Dendritic cell treated with granulocyte-macrophage colony-stimulating factor and Interleukin-4, amounts not matched to agents 40 ng/mL and 50 ng/mL, for 4 days (primary cell): ENCODE measurements at regions not wholly inside any gene's neighbourhood (a gene's known extent, or its start where the extent isn't known, plus 50 kb on each side); places are given as distances from the start of the nearest gene placed in this dataset.
A peak's percentile ranks its signal among the peaks of the same experiment; 100 is the strongest.

ENCODE experiments used
- H3K27ac Mint-ChIP-seq: one replicate; pipeline ENCODE4 v1.8.0; 2022; ENCODE audit warnings: mild to moderate bottlenecking, mixed read lengths
- H3K27me3 Mint-ChIP-seq: one replicate; pipeline ENCODE4 v1.8.0; 2022; ENCODE audit warnings: mild to moderate bottlenecking, mixed read lengths
- H3K36me3 Mint-ChIP-seq: one replicate; pipeline ENCODE4 v1.8.0; 2022; ENCODE audit warnings: low read depth, mixed read lengths
- H3K4me1 Mint-ChIP-seq: one replicate; pipeline ENCODE4 v1.8.0; 2022; ENCODE audit warnings: low read depth, mixed read lengths
- H3K4me3 Mint-ChIP-seq: one replicate; pipeline ENCODE4 v1.8.0; 2022; ENCODE audit warnings: mild to moderate bottlenecking, moderate library complexity, mixed read lengths
- H3K9me3 Mint-ChIP-seq: one replicate; pipeline ENCODE4 v1.8.0; 2022; ENCODE audit warnings: mixed read lengths
- intact Hi-C: fragments of 100-400 bp; cut with micrococcal nuclease; formaldehyde crosslinking; loops from one replicate; pipeline ENCODE4 v1.15.0; 2022

DNA sequence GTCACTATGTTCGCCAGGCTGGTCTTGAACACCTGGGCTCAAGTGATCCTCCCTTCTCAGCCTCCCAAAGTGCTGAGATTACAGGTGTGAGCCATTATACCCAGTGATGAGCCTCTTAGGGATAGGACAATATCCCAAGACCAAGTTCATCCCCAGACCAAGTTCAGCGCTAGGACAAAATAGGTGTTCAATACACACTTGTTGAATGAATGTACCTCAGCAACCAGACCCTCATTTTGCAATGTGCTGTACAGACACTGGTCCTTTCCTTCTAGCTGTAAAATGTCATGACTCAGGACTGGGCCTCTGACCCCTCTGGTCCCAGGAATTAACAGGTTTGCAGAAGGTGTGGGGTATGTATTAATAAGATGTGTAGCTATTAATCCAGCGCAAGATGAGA, 246.0 kb downstream of the TSHZ3 start:
- no peaks in the 10 kb centered on the region for H3K36me3 Mint-ChIP-seq
- no peak overlapping the region for H3K27ac Mint-ChIP-seq
- no peak overlapping the region for H3K4me3 Mint-ChIP-seq
- H3K27me3 Mint-ChIP-seq = peaks cover 8% of the 10 kb centered on the region
- intact Hi-C loops = no loop called here
- H3K4me1 Mint-ChIP-seq = peaks cover 34% of the 10 kb centered on the region
- H3K9me3 Mint-ChIP-seq = no peaks in the 10 kb centered on the region

DNA sequence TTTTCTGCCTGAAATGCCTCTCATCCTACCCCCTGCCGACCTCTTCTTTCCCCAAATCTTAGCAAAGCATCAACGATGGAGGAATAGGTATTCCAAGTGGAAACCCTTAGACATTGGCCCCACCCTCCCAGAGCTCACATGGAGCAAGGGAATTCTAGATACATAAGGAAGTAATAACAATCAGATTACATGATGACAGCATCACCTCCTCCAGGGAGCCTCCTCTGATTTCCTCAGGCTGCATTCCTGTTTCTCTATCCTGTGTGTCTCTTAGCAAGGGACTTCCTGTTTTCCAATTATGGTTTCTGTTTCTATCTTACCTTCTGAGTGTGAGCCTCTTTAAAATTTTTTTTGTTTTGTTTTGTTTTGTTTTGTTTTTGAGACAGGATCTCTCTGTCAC, 246.6 kb downstream of the TSHZ3 start:
- intact Hi-C loops = no loop called here
- peaks cover 28% of the 10 kb centered on the region for H3K4me1 Mint-ChIP-seq
- H3K9me3 Mint-ChIP-seq = no peaks in the 10 kb centered on the region
- H3K27ac Mint-ChIP-seq = no peak overlapping the region
- H3K36me3 Mint-ChIP-seq = no peaks in the 10 kb centered on the region
- no peak overlapping the region for H3K4me3 Mint-ChIP-seq
- peaks cover 8% of the 10 kb centered on the region for H3K27me3 Mint-ChIP-seq

DNA sequence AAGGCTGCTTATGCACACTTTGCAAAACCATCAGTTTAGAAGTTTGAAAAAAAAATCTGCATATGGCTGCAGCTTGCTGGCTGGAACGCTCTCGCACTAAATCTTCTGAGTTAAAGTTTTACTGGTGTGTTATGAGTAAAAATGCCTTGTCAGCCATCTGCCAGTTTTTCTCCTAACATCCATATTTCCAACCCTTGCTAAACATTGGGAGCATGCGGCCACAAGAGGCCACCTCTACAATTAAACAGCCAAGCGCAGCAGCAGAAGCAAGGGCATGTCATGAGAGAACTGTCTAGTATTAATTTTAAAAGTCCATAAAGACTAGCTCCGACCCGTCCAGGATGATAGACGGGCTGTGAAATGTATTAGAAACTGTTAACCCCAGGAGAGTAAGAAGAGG, 248.3 kb downstream of the TSHZ3 start:
- no peak overlapping the region for H3K4me3 Mint-ChIP-seq
- no peak overlapping the region for H3K27ac Mint-ChIP-seq
- H3K36me3 Mint-ChIP-seq = no peaks in the 10 kb centered on the region
- intact Hi-C loops = no loop called here
- peaks cover 25% of the 10 kb centered on the region for H3K4me1 Mint-ChIP-seq
- H3K9me3 Mint-ChIP-seq = no peaks in the 10 kb centered on the region
- H3K27me3 Mint-ChIP-seq = peaks cover 8% of the 10 kb centered on the region

- intact Hi-C loops = no loop called here
- H3K9me3 Mint-ChIP-seq = no peaks in the 10 kb centered on the region
- H3K4me1 Mint-ChIP-seq = peaks cover 25% of the 10 kb centered on the region
- no peak overlapping the region for H3K27ac Mint-ChIP-seq
- H3K36me3 Mint-ChIP-seq = no peaks in the 10 kb centered on the region
- peaks cover 6% of the 10 kb centered on the region for H3K27me3 Mint-ChIP-seq
- no peak overlapping the region for H3K4me3 Mint-ChIP-seq
These were observed 249.0 kb downstream of the TSHZ3 start for GRCh38 chr19:31100206-31100590.

- intact Hi-C loops = no loop called here
- Mint-ChIP-seq H3K9me3 (no peaks in the 10 kb centered on the region), H3K4me3 (no peak overlapping the region), H3K27ac (no peak overlapping the region), H3K4me1 (peaks cover 25% of the 10 kb centered on the region), H3K36me3 (no peaks in the 10 kb centered on the region), H3K27me3 (peaks cover 5% of the 10 kb centered on the region)
These were observed 249.6 kb downstream of the TSHZ3 start for GRCh38 chr19:31099515-31100205.

- Mint-ChIP-seq H3K36me3 (no peaks in the 10 kb centered on the region), H3K27ac (no peak overlapping the region), H3K4me3 (no peak overlapping the region), H3K9me3 (no peaks in the 10 kb centered on the region), H3K27me3 (peaks cover 3% of the 10 kb centered on the region), H3K4me1 (peaks cover 25% of the 10 kb centered on the region)
- intact Hi-C loops = no loop called here
These were observed 250.4 kb downstream of the TSHZ3 start for GRCh38 chr19:31098836-31099235.

- H3K27me3 Mint-ChIP-seq = peaks cover 1% of the 10 kb centered on the region
- no peak overlapping the region for H3K4me3 Mint-ChIP-seq
- H3K9me3 Mint-ChIP-seq = no peaks in the 10 kb centered on the region
- intact Hi-C loops = no loop called here
- peaks cover 21% of the 10 kb centered on the region for H3K4me1 Mint-ChIP-seq
- no peak overlapping the region for H3K27ac Mint-ChIP-seq
- H3K36me3 Mint-ChIP-seq = no peaks in the 10 kb centered on the region
These were observed 252.2 kb downstream of the TSHZ3 start for GRCh38 chr19:31096935-31097545.

DNA sequence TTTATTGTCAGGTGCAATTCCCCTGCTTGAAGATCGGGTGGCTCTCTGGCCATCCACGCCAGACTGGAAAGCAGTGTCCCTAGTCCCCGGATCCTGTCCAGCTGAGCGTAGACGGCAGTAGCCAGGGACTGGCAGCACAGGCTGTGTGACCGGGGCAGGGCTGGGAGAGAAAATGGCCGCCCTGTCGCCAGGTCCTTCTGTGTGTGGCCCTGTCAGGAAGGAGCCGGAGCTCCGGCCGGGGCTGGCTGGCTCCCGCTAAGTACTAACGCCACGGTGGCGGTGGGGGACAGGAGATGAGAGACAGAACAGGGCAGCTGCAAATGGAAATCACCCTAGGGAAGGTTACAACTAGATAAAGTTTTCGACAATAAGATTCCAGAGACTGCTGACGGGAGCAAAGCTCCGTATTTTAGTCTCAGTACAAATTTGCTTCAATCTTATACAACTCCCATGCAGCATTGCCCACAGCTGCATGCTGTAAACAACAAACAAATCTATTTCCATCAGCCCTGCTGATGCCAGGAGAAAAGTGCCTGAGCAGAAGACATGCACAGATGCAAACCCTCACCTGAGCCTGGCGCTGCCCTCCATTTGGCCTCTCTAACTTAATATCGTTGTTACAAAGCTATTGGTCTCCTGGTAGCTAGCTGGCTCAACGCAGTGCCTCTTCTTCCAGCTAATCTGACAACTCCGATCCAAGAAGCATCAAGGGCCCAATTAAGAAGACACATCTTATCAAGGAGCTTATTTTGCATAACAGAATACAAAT, 253.0 kb downstream of the TSHZ3 start:
- H3K4me1 Mint-ChIP-seq = peaks cover 26% of the 10 kb centered on the region
- H3K27me3 Mint-ChIP-seq = peaks cover 1% of the 10 kb centered on the region
- H3K27ac Mint-ChIP-seq = no peak overlapping the region
- intact Hi-C loops = no loop called here
- no peaks in the 10 kb centered on the region for H3K9me3 Mint-ChIP-seq
- no peaks in the 10 kb centered on the region for H3K36me3 Mint-ChIP-seq
- H3K4me3 Mint-ChIP-seq = no peak overlapping the region

DNA sequence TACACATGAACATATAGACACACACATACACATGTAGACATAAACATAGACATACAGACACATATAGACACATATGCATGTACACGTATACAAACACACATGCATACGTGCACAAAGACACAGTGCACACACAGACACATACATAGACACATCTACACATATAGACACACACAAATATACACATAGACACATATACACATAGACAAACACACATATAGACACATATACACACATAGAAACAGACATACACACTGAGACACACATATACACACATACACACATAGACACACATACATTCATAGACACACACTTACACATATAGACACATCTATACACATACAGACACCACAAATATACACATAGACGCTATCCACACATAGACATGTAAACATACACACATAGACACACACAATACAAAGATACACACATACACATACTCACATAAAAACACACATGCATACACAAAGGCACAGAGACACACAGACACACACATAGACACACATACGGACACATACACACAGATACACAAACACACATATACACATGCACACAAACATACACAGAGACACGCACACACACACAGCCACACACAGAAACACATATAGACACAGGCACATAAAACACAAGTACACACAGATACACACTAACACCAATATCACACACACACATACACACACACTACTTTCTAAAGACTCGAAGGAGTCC, 254.0 kb downstream of the TSHZ3 start:
- H3K36me3 Mint-ChIP-seq = no peaks in the 10 kb centered on the region
- no peaks in the 10 kb centered on the region for H3K9me3 Mint-ChIP-seq
- H3K4me3 Mint-ChIP-seq = no peak overlapping the region
- intact Hi-C loops = no loop called here
- H3K27me3 Mint-ChIP-seq = peaks cover 1% of the 10 kb centered on the region
- H3K4me1 Mint-ChIP-seq = peaks cover 25% of the 10 kb centered on the region
- H3K27ac Mint-ChIP-seq = no peak overlapping the region

- no peaks in the 10 kb centered on the region for H3K36me3 Mint-ChIP-seq
- H3K9me3 Mint-ChIP-seq = no peaks in the 10 kb centered on the region
- H3K4me3 Mint-ChIP-seq = no peak overlapping the region
- peaks cover 33% of the 10 kb centered on the region for H3K4me1 Mint-ChIP-seq
- peaks cover 2% of the 10 kb centered on the region for H3K27me3 Mint-ChIP-seq
- intact Hi-C loops = no loop called here
- no peak overlapping the region for H3K27ac Mint-ChIP-seq
These were observed 257.0 kb downstream of the TSHZ3 start for GRCh38 chr19:31092274-31092673.

GRCh38 chr19:31089681-31090080, 259.6 kb downstream of the TSHZ3 start:
- H3K4me1 Mint-ChIP-seq = peaks cover 28% of the 10 kb centered on the region
- H3K27me3 Mint-ChIP-seq = peaks cover 4% of the 10 kb centered on the region
- no peaks in the 10 kb centered on the region for H3K9me3 Mint-ChIP-seq
- no peak overlapping the region for H3K4me3 Mint-ChIP-seq
- intact Hi-C loops = no loop called here
- H3K27ac Mint-ChIP-seq = peak overlapping the region; percentile 62
- H3K36me3 Mint-ChIP-seq = no peaks in the 10 kb centered on the region

- intact Hi-C loops = no loop called here
- peaks cover 9% of the 10 kb centered on the region for H3K4me1 Mint-ChIP-seq
- no peaks in the 10 kb centered on the region for H3K9me3 Mint-ChIP-seq
- no peak overlapping the region for H3K27ac Mint-ChIP-seq
- H3K36me3 Mint-ChIP-seq = no peaks in the 10 kb centered on the region
- peaks cover 2% of the 10 kb centered on the region for H3K27me3 Mint-ChIP-seq
- no peak overlapping the region for H3K4me3 Mint-ChIP-seq
These were observed 264.1 kb downstream of the TSHZ3 start for GRCh38 chr19:31085125-31085524.

GRCh38 chr19:31083105-31083504, 266.1 kb downstream of the TSHZ3 start:
- Mint-ChIP-seq H3K27ac (no peak overlapping the region), H3K27me3 (peaks cover 7% of the 10 kb centered on the region), H3K4me1 (no peaks in the 10 kb centered on the region), H3K4me3 (no peak overlapping the region), H3K36me3 (no peaks in the 10 kb centered on the region), H3K9me3 (no peaks in the 10 kb centered on the region)
- intact Hi-C loops = no loop called here

DNA sequence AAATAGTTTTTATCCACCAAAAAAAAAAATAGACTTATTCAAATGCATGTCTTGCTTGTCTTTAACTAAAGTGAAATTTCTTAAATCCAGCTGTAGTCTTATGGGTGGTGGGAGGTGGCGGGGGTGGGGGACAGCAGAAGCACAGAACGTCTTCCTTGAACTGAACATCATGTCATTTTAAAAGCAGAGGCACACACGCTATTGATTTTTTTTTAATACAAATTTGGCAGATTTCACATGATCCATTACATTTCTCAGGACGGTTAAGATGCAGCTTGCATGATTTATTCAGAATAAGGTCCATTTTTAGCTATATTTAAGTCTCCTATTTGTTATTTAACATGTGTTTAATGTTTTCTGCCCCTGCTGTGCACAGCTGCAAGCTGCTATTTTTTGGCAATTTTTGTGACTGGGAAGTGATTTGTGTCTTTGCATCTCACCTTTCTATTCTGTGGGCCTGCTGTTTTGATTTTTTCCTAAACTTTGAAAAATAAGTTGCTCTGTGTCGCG, 274.0 kb downstream of the TSHZ3 start:
- Mint-ChIP-seq H3K36me3 (no peaks in the 10 kb centered on the region), H3K9me3 (no peaks in the 10 kb centered on the region), H3K4me3 (no peak overlapping the region), H3K27me3 (peaks cover 40% of the 10 kb centered on the region), H3K27ac (no peak overlapping the region), H3K4me1 (no peaks in the 10 kb centered on the region)
- intact Hi-C loops = no loop called here
